LNCAP (cell line): ENCODE measurements at regions not wholly inside any gene's neighbourhood (a gene's known extent, or its start where the extent isn't known, plus 50 kb on each side); places are given as distances from the start of the nearest gene placed in this dataset.

Experiments
- CTCF ChIP-seq: fragments of 450-650 bp; IDR thresholded peaks from 2 replicates; pipeline ENCODE4 v1.5.1; 2017; ENCODE audit warnings: mild to moderate bottlenecking

- TF ChIP-seq CTCF, result no peak
Observed at GRCh38 chr3:26196781-26197180, 406.9 kb downstream of the OXSM start.

GRCh38 chr3:26198609-26199008, 408.7 kb downstream of the OXSM start:
- TF ChIP-seq CTCF, result no peak

GRCh38 chr3:26202169-26202568, 412.3 kb downstream of the OXSM start:
- TF ChIP-seq CTCF, result no peak

GRCh38 chr3:26205475-26205874, 415.6 kb downstream of the OXSM start:
- no peak for TF ChIP-seq CTCF

- TF ChIP-seq CTCF, result no peak
Observed at GRCh38 chr3:26208201-26208600, 414.4 kb upstream of the LRRC3B start.

GRCh38 chr3:26229801-26230200, 392.8 kb upstream of the LRRC3B start:
- TF ChIP-seq CTCF, result no peak

- TF ChIP-seq CTCF, result no peak
Observed at GRCh38 chr3:26233374-26233773, 389.2 kb upstream of the LRRC3B start.

- TF ChIP-seq CTCF, result no peak
Observed at GRCh38 chr3:26236531-26236930, 386.0 kb upstream of the LRRC3B start.
